ENCODE measurements at regions not wholly inside any gene's neighbourhood (a gene's known extent, or its start where the extent isn't known, plus 50 kb on each side); places are given as distances from the start of the nearest gene placed in this dataset.

DNA sequence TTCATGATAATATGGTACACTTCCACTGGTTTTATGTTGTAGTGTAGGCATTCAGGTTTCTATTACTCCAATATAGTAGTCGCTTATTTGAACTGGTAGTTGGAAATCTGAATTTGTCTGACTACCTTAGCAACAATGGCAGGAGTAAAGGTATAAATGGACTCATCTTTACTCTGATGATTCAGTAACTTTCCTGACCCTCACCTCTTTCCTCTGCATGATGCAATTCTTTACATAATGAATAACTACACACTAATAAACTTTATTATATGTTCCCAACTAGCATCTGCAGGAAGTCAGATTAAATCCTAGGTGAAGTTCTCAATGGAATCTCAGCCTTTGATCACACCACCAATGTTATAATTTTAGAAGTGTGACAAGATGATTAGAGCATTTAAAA, 70.5 kb upstream of the ATP2B1 start:
- no peak overlapping the region for H3K4me3 ChIP-seq (ENCODE audit: low read depth, low read length)
- TF ChIP-seq CTCF (IDR thresholded peaks at IDR 0.05; ENCODE audit: control insufficient read depth, extremely low read depth, insufficient read depth): no peak
- DNase-seq (ENCODE audit: low read depth): peak; percentile 50

- no peak overlapping the region for H3K4me3 ChIP-seq (ENCODE audit: low read depth, low read length)
- TF ChIP-seq CTCF (IDR thresholded peaks at IDR 0.05; ENCODE audit: control insufficient read depth, extremely low read depth, insufficient read depth): no peak
- DNase-seq (ENCODE audit: low read depth): no peak
Observed at GRCh38 chr12:89777733-89778379, 69.2 kb upstream of the ATP2B1 start.

GRCh38 chr12:89775986-89776365, 67.3 kb upstream of the ATP2B1 start:
- no peak for TF ChIP-seq CTCF (IDR thresholded peaks at IDR 0.05; ENCODE audit: control insufficient read depth, extremely low read depth, insufficient read depth)
- no peak overlapping the region for H3K4me3 ChIP-seq (ENCODE audit: low read depth, low read length)
- no peak for DNase-seq (ENCODE audit: low read depth)

- DNase-seq (ENCODE audit: low read depth): no peak
- TF ChIP-seq CTCF (IDR thresholded peaks at IDR 0.05; ENCODE audit: control insufficient read depth, extremely low read depth, insufficient read depth): no peak
- H3K4me3 ChIP-seq (ENCODE audit: low read depth, low read length): no peak overlapping the region
Observed at GRCh38 chr12:89775063-89775985, 66.7 kb upstream of the ATP2B1 start.

- TF ChIP-seq CTCF (IDR thresholded peaks at IDR 0.05; ENCODE audit: control insufficient read depth, extremely low read depth, insufficient read depth): no peak
- no peak for DNase-seq (ENCODE audit: low read depth)
- no peak overlapping the region for H3K4me3 ChIP-seq (ENCODE audit: low read depth, low read length)
Observed at GRCh38 chr12:89774645-89775044, 66.0 kb upstream of the ATP2B1 start.

DNA sequence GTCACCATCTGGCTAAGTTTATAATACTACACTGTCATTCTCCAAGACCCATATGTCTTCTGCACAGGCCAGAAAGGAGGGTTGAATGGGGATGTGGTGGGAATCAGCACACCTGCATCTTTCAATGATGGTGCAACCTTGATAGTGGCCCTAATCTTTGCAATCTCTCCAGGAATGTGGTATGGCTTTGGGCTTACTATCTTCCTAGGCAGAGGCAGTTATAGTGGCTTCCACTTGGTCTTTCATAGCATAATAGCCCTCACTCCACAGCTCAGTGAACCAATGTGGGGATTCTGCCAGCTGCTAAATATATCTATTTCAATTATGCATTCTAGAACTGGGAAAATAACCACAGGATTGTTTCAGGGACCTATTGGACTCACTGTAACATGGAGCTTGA, 61.8 kb upstream of the ATP2B1 start:
- H3K4me3 ChIP-seq (ENCODE audit: low read depth, low read length): no peak overlapping the region
- DNase-seq (ENCODE audit: low read depth): no peak
- TF ChIP-seq CTCF (IDR thresholded peaks at IDR 0.05; ENCODE audit: control insufficient read depth, extremely low read depth, insufficient read depth): no peak

All from LNCaP clone FGC (cell line).